H1 (cell line): ENCODE measurements at regions not wholly inside any gene's neighbourhood (a gene's known extent, or its start where the extent isn't known, plus 50 kb on each side); places are given as distances from the start of the nearest gene placed in this dataset.

Source experiments
- CTCF ChIA-PET: fragments of 300-600 bp; sonication (Branson Sonifier 250); formaldehyde crosslinking; loops from one replicate; lab custom pipeline; 2021; ENCODE audit not compliant: partially characterized antibody; lab: Charles Lee
- POLR2A ChIA-PET: fragments of 300-600 bp; sonication (Branson Sonifier 250); formaldehyde crosslinking; loops from one replicate; lab custom pipeline; 2021; ENCODE audit warnings: inconsistent platforms; ENCODE audit not compliant: partially characterized antibody; lab: Charles Lee
- DNase-seq, 2 experiments: peaks; one replicate each; pipeline versions ENCODE4 v3.0.0 to v3.0.0-alpha.2; 2010 to 2022; ENCODE audit warnings: low spot score in 2 of 2, low read depth in 1 of 2, mixed read lengths in 1 of 2
- FAIRE-seq: peaks from 2 replicates; lab custom pipeline; 2011; peaks lifted over from hg19 to GRCh38; lab: Jason Lieb, UNC
- H2AFZ ChIP-seq: 2 replicates; pipeline ENCODE4 v1.8.1; 2012; ENCODE audit warnings: low read length, inconsistent platforms
- H2AK5ac ChIP-seq: 2 replicates; pipeline ENCODE4 v1.6.1; 2013; ENCODE audit warnings: low read depth, low read length
- H2BK120ac ChIP-seq: replicated peaks from 2 replicates; pipeline ENCODE3; 2013; ENCODE audit warnings: low read depth, low read length, inconsistent platforms
- H2BK12ac ChIP-seq: 2 replicates; pipeline ENCODE4 v1.6.1; 2013; ENCODE audit warnings: low read depth, low read length
- H2BK15ac ChIP-seq: 2 replicates; pipeline ENCODE4 v1.6.1; 2013; ENCODE audit warnings: low read length
- H2BK20ac ChIP-seq: 2 replicates; pipeline ENCODE4 v1.6.1; 2013; ENCODE audit warnings: low read length
- H2BK5ac ChIP-seq: 2 replicates; pipeline ENCODE4 v1.6.1; 2013; ENCODE audit warnings: low read depth, low read length
- H3K14ac ChIP-seq: 2 replicates; pipeline ENCODE4 v1.6.1; 2013; ENCODE audit warnings: inconsistent platforms; ENCODE audit not compliant: insufficient read length
- H3K18ac ChIP-seq: 2 replicates; pipeline ENCODE4 v1.6.1; 2013; ENCODE audit warnings: low read length; ENCODE audit errors: extremely low read depth
- H3K23ac ChIP-seq: 2 replicates; pipeline ENCODE4 v1.6.1; 2013; ENCODE audit warnings: inconsistent platforms; ENCODE audit not compliant: insufficient read length
- H3K23me2 ChIP-seq: 2 replicates; pipeline ENCODE4 v1.6.1; 2013; ENCODE audit warnings: low read depth, low read length
- H3K27ac ChIP-seq: 2 replicates; pipeline ENCODE4 v1.6.1; 2011; ENCODE audit warnings: low read depth, low read length, inconsistent platforms
- H3K27me3 ChIP-seq, 4 experiments: replicated peaks in 1 of 4; 1 replicate in 1 of 4; 2 replicates in 3 of 4; pipeline versions ENCODE4 v1.6.1 to v1.8.1; 2011 to 2013; ENCODE audit warnings: low read length in 3 of 4, mild to moderate bottlenecking in 3 of 4, inconsistent platforms in 2 of 4, mixed read lengths in 2 of 4, moderate library complexity in 1 of 4; ENCODE audit not compliant: control insufficient read depth in 3 of 4, insufficient read depth in 3 of 4; ENCODE audit errors: extremely low read depth in 1 of 4
- H3K36me3 ChIP-seq, 4 experiments: 2 replicates each; pipeline versions ENCODE4 v1.6.1 to v1.8.1; 2011 to 2013; ENCODE audit warnings: mild to moderate bottlenecking in 4 of 4, low read length in 3 of 4, moderate library complexity in 2 of 4, control low read depth in 1 of 4, inconsistent platforms in 1 of 4; ENCODE audit not compliant: insufficient read depth in 4 of 4, control insufficient read depth in 2 of 4
- H3K4ac ChIP-seq: replicated peaks from 2 replicates; pipeline ENCODE3; 2013; ENCODE audit warnings: low read length, low read depth, mixed read lengths, inconsistent platforms; ENCODE audit not compliant: insufficient read length
- H3K4me1 ChIP-seq, 4 experiments: replicated peaks in 1 of 4; 1 replicate in 1 of 4; 2 replicates in 3 of 4; pipeline versions ENCODE4 v1.6.1 to v1.8.1; 2011 to 2013; ENCODE audit warnings: low read length in 3 of 4, inconsistent platforms in 2 of 4, mixed read lengths in 1 of 4; ENCODE audit not compliant: insufficient read depth in 4 of 4, control insufficient read depth in 3 of 4
- H3K4me2 ChIP-seq, 2 experiments: 2 replicates each; pipeline versions ENCODE4 v1.6.1 to v1.8.1; 2011 to 2013; ENCODE audit warnings: low read depth in 2 of 2, low read length in 2 of 2, control low read depth in 1 of 2, inconsistent platforms in 1 of 2, mild to moderate bottlenecking in 1 of 2; ENCODE audit not compliant: insufficient read depth in 1 of 2
- H3K4me3 ChIP-seq, 4 experiments: fragments of 200-600, 300-600 bp in 1 of 4; sonication (generic), shearing (Covaris generic), sonication (Bioruptor Twin) in 1 of 4; 2 replicates each; pipeline versions ENCODE4 v1.5.1 to v1.8.1; 2011 to 2016; ENCODE audit warnings: low read length in 4 of 4, low read depth in 3 of 4, control low read depth in 2 of 4, inconsistent platforms in 2 of 4, mild to moderate bottlenecking in 2 of 4, mixed read lengths in 1 of 4, moderate library complexity in 1 of 4; ENCODE audit not compliant: insufficient read depth in 2 of 4; ENCODE audit errors: extremely low read depth in 1 of 4
- H3K56ac ChIP-seq: replicated peaks from 2 replicates; pipeline ENCODE3; 2013; ENCODE audit warnings: low read depth, mild to moderate bottlenecking, mixed read lengths, low read length, inconsistent platforms; ENCODE audit not compliant: insufficient read length
- H3K79me1 ChIP-seq: 2 replicates; pipeline ENCODE4 v1.6.1; 2013; ENCODE audit warnings: low read depth, low read length, control low read depth
- H3K79me2 ChIP-seq, 2 experiments: 2 replicates each; pipeline versions ENCODE4 v1.6.1 to v1.8.1; 2012 to 2013; ENCODE audit warnings: low read length in 2 of 2, mild to moderate bottlenecking in 2 of 2, inconsistent platforms in 1 of 2; ENCODE audit not compliant: insufficient read depth in 2 of 2, control insufficient read depth in 1 of 2
- H3K9ac ChIP-seq, 4 experiments: replicated peaks in 1 of 4; 1 replicate in 1 of 4; 2 replicates in 3 of 4; pipeline versions ENCODE4 v1.6.1 to v1.8.1; 2011 to 2013; ENCODE audit warnings: low read depth in 3 of 4, low read length in 3 of 4, control low read depth in 2 of 4, mild to moderate bottlenecking in 2 of 4, moderate library complexity in 2 of 4, inconsistent platforms in 1 of 4; ENCODE audit errors: extremely low read depth in 1 of 4
- H3K9me3 ChIP-seq, 2 experiments: 2 replicates each; pipeline versions ENCODE4 v1.6.1 to v1.8.1; 2012 to 2013; ENCODE audit warnings: mild to moderate bottlenecking in 2 of 2, moderate library complexity in 2 of 2, control low read depth in 1 of 2, inconsistent platforms in 1 of 2, low read depth in 1 of 2, low read length in 1 of 2, mixed read lengths in 1 of 2; ENCODE audit not compliant: insufficient read depth in 2 of 2
- H4K20me1 ChIP-seq, 2 experiments: replicated peaks in 1 of 2; 2 replicates each; pipeline versions ENCODE3 to v1.8.1; 2011 to 2013; ENCODE audit warnings: inconsistent platforms in 2 of 2, low read length in 2 of 2, mild to moderate bottlenecking in 1 of 2; ENCODE audit not compliant: insufficient read depth in 2 of 2, control insufficient read depth in 1 of 2
- H4K5ac ChIP-seq: 2 replicates; pipeline ENCODE4 v1.6.1; 2013; ENCODE audit warnings: low read length, low read depth, mixed read lengths, inconsistent platforms; ENCODE audit not compliant: insufficient read length
- H4K8ac ChIP-seq: 2 replicates; pipeline ENCODE4 v1.8.0; 2013; ENCODE audit warnings: mild to moderate bottlenecking, moderate library complexity, low read length, inconsistent platforms; ENCODE audit not compliant: insufficient read depth; ENCODE audit errors: extremely low read depth
- H4K91ac ChIP-seq: replicated peaks from 2 replicates; pipeline ENCODE3; 2013; ENCODE audit warnings: low read length, mixed read lengths, inconsistent platforms; ENCODE audit not compliant: insufficient read length
- CBX5 ChIP-seq: fragments of 300-800, 300-1000 bp; sonication (generic); IDR thresholded peaks from 2 replicates; pipeline ENCODE4 v1.7.1; 2016; ENCODE audit warnings: antibody characterized with exemption, low read length, low read depth
- CEBPB ChIP-seq: IDR thresholded peaks from 2 replicates; pipeline ENCODE4 v1.6.1; 2012; ENCODE audit warnings: low read depth, low read length
- CTCF ChIP-seq, 3 experiments: IDR thresholded peaks; 1 replicate in 2 of 3; 2 replicates in 1 of 3; pipeline versions ENCODE4 v1.5.1 to v1.6.1; 2011; ENCODE audit warnings: low read length in 3 of 3, mild to moderate bottlenecking in 3 of 3, inconsistent platforms in 2 of 3, low read depth in 1 of 3, moderate library complexity in 1 of 3; ENCODE audit not compliant: insufficient read depth in 1 of 3; ENCODE audit errors: control extremely low read depth in 1 of 3
- E2F6 ChIP-seq: IDR thresholded peaks from 2 replicates; pipeline ENCODE4 v1.6.1; 2012; ENCODE audit warnings: inconsistent platforms
- GABPA ChIP-seq: IDR thresholded peaks from 2 replicates; pipeline ENCODE4 v1.6.1; 2011; ENCODE audit warnings: mild to moderate bottlenecking, low read length, moderate library complexity, borderline replicate concordance; ENCODE audit not compliant: insufficient read depth
- KDM5A ChIP-seq: fragments of 200-600 bp; IDR thresholded peaks from 2 replicates; pipeline ENCODE4 v1.7.1; 2012; ENCODE audit warnings: mild to moderate bottlenecking, low read length, inconsistent platforms, mixed read lengths
- PHF8 ChIP-seq: fragments of 200-600 bp; sonication (generic); conservative IDR thresholded peaks from 2 replicates; pipeline ENCODE4 v1.7.1; 2012; ENCODE audit warnings: low read depth, mild to moderate bottlenecking, inconsistent platforms, low read length, moderate library complexity
- SIRT6 ChIP-seq: IDR thresholded peaks from one replicate; pipeline ENCODE4 v1.7.1; 2012; ENCODE audit warnings: low read length, inconsistent platforms
- WGBS, 2 experiments: shearing (Covaris generic) in 1 of 2; methylation state at CpG; one replicate each; pipeline versions ENCODE4 v1.1.6 to v1.1.7; 2013 to 2015; ENCODE audit warnings: low lambda C conversion rate in 2 of 2, mixed read lengths in 2 of 2, inconsistent platforms in 1 of 2, low coverage in 1 of 2, missing lambda C conversion rate in 1 of 2; ENCODE audit not compliant: insufficient replicate concordance in 2 of 2, insufficient coverage in 1 of 2, insufficient read length in 1 of 2; ENCODE audit errors: extremely low coverage in 1 of 2, missing lambda C conversion rate in 1 of 2; 5-methylcytosine and 5-hydroxymethylcytosine counted together
- TF ChIP-seq, protein P1 (sequence below): IDR thresholded peaks from 2 replicates; pipeline ENCODE4 v1.6.1; 2011; ENCODE audit warnings: low read length, improper control_type of control experiment

- Histone ChIP-seq H3K23ac (no peak overlapping the region), H2BK120ac (no peak overlapping the region), H3K56ac (no peak overlapping the region), H2BK20ac (no peak overlapping the region), H3K79me2 (no peaks in the 10 kb centered on the region), H4K8ac (no peak overlapping the region), H3K4me3 (no peak overlapping the region), H3K27ac (no peak overlapping the region), H4K20me1 (no peaks in the 10 kb centered on the region), H3K36me3 (no peaks in the 10 kb centered on the region), H3K23me2 (no peaks in the 10 kb centered on the region; the same call in 1 of the 2 replicates), H2BK5ac (no peak overlapping the region), H3K4me1 (peaks cover 0 to under 1% (median 0%) of the 10 kb centered on the region in 4 experiments; a peak in 2 of 7 replicates), H3K79me1 (no peaks in the 10 kb centered on the region), H3K9me3 (no peaks in the 10 kb centered on the region), H3K4me2 (no peak overlapping the region), H2AK5ac (no peak overlapping the region), H3K14ac (no peak overlapping the region), H4K5ac (no peak overlapping the region), H2BK15ac (no peak overlapping the region), H4K91ac (no peak overlapping the region), H3K18ac (no peak overlapping the region), H2AFZ (no peak overlapping the region), H3K9ac (no peak overlapping the region), H3K4ac (no peak overlapping the region), H3K27me3 (no peaks in the 10 kb centered on the region), H2BK12ac (no peak overlapping the region; the same call in 1 of the 2 replicates)
- ChIA-PET CTCF (interaction anchor here (1.0 kb wide), 1 partner anchor 1105 kb away, joined by 3 read pairs; no protein-coding TSS in a partner anchor), POLR2A (no interaction called here)
- WGBS, 2 experiments: 93% methylated on average over 16 of the region's 16 CpGs; no CpG with 5 or more reads in 1 of the 2 experiments
- FAIRE-seq (no peak), DNase-seq (no peak)
- TF ChIP-seq, protein P1, sequence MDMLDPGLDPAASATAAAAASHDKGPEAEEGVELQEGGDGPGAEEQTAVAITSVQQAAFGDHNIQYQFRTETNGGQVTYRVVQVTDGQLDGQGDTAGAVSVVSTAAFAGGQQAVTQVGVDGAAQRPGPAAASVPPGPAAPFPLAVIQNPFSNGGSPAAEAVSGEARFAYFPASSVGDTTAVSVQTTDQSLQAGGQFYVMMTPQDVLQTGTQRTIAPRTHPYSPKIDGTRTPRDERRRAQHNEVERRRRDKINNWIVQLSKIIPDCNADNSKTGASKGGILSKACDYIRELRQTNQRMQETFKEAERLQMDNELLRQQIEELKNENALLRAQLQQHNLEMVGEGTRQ: no peak
- no peak for TF ChIP-seq PHF8
- no peak for TF ChIP-seq CTCF (IDR thresholded peaks at IDR 0.05; ENCODE audit: control extremely low read depth in 1 of 3, insufficient read depth in 1 of 3, low read depth in 1 of 3, low read length in 3 of 3)
- TF ChIP-seq KDM5A: no peak
- TF ChIP-seq SIRT6: no peak
- TF ChIP-seq CBX5: no peak
- TF ChIP-seq CEBPB: no peak
- no peak for TF ChIP-seq GABPA
- no peak for TF ChIP-seq E2F6
These were observed 155.1 kb downstream of the LPIN1 start for GRCh38 chr2:11901351-11902069.
